K562 (cell line): ENCODE measurements at regions not wholly inside any gene's neighbourhood (a gene's known extent, or its start where the extent isn't known, plus 50 kb on each side); places are given as distances from the start of the nearest gene placed in this dataset.

Experiments
- CHD1 ChIP-seq: fragments of 200-600 bp; sonication (generic); IDR thresholded peaks from one replicate; pipeline ENCODE4 v1.6.1; 2012; ENCODE audit warnings: mild to moderate bottlenecking, moderate library complexity, low read length, inconsistent platforms
- CREBBP ChIP-seq: IDR thresholded peaks from one replicate; pipeline ENCODE4 v1.6.1; 2012; ENCODE audit warnings: low read depth, mild to moderate bottlenecking, control low read depth, inconsistent platforms, low read length
- CTCF ChIP-seq, 3 experiments: IDR thresholded peaks in 2 of 3; conservative IDR thresholded peaks in 1 of 3; 2 replicates each; pipeline ENCODE4 v1.5.1; 2011 to 2012; ENCODE audit warnings: low read length in 3 of 3, mild to moderate bottlenecking in 3 of 3, control low read depth in 2 of 3, improper control_type of control experiment in 1 of 3, inconsistent platforms in 1 of 3, low read depth in 1 of 3, mixed read lengths in 1 of 3, moderate library complexity in 1 of 3; ENCODE audit not compliant: insufficient read depth in 2 of 3
- HNRNPUL1 ChIP-seq: fragments of 200-400 bp; formaldehyde crosslinking; IDR thresholded peaks from 2 replicates; pipeline ENCODE4 v1.6.1; 2017; ENCODE audit warnings: low read length
- KDM1A ChIP-seq, 2 experiments: fragments of 450-650 bp; IDR thresholded peaks; 2 replicates each; pipeline ENCODE4 v1.6.1; 2016; ENCODE audit warnings: mild to moderate bottlenecking in 2 of 2
- MCM2 ChIP-seq: fragments of 450-650 bp; IDR thresholded peaks from 2 replicates; pipeline ENCODE4 v1.6.1; 2017; ENCODE audit warnings: low read depth, mild to moderate bottlenecking
- NFIC ChIP-seq: fragments of 450-650 bp; IDR thresholded peaks from 2 replicates; pipeline ENCODE4 v1.6.1; 2017; ENCODE audit warnings: mild to moderate bottlenecking, inconsistent platforms
- PCBP2 ChIP-seq: fragments of 200-400 bp; formaldehyde crosslinking; IDR thresholded peaks from 2 replicates; pipeline ENCODE4 v1.6.1; 2018; ENCODE audit warnings: low read length, low read depth, mild to moderate bottlenecking, moderate library complexity; ENCODE audit not compliant: poor library complexity, severe bottlenecking
- PRMT5 ChIP-seq: sonication (generic); formaldehyde crosslinking; IDR thresholded peaks from 2 replicates; pipeline ENCODE4 v1.5.0; 2020; ENCODE audit warnings: missing genetic modification reagents
- USF2 ChIP-seq: sonication (generic); formaldehyde crosslinking; IDR thresholded peaks from 2 replicates; pipeline ENCODE4 v1.5.0; 2020; ENCODE audit warnings: missing genetic modification reagents
- ZNF76 ChIP-seq: fragments of 250-450 bp; sonication (Bioruptor Pico); IDR thresholded peaks from 2 replicates; pipeline ENCODE4 v1.4.0; 2020; ENCODE audit warnings: mild to moderate bottlenecking, moderate library complexity, borderline replicate concordance

GRCh38 chr2:36032046-36032445, 323.5 kb upstream of the CRIM1 start:
- no peak for TF ChIP-seq HNRNPUL1
- TF ChIP-seq USF2 = no peak
- no peak for TF ChIP-seq PRMT5 (CRISPR knock-in tag)
- no peak for TF ChIP-seq CTCF (IDR thresholded peaks at IDR 0.05 in 2 of 3, conservative IDR thresholded peaks at IDR 0.05 in 1 of 3; ENCODE audit: insufficient read depth in 2 of 3, low read depth in 1 of 3, low read length in 3 of 3)
- no peak for TF ChIP-seq ZNF76 (CRISPR knock-in tag)
- no peak for TF ChIP-seq CREBBP
- TF ChIP-seq MCM2 = no peak
- TF ChIP-seq PCBP2 = no peak
- TF ChIP-seq CHD1 = no peak
- TF ChIP-seq KDM1A (IDR thresholded peaks at IDR 0.05) = no peak
- TF ChIP-seq NFIC = no peak
